ENCODE measurements at regions not wholly inside any gene's neighbourhood (a gene's known extent, or its start where the extent isn't known, plus 50 kb on each side); places are given as distances from the start of the nearest gene placed in this dataset.

- TF ChIP-seq CTCF (IDR thresholded peaks at IDR 0.05) = no peak
- TF ChIP-seq POLR2AphosphoS5 (IDR thresholded peaks at IDR 0.05) = no peak
- TF ChIP-seq POLR2A (IDR thresholded peaks at IDR 0.05) = no peak
Observed at GRCh38 chr11:29125606-29126005, 891.2 kb downstream of the KCNA4 start.

Measured in breast epithelium (tissue), 3 donors.